Thyroid gland (tissue), 4 donors: ENCODE measurements at regions not wholly inside any gene's neighbourhood (a gene's known extent, or its start where the extent isn't known, plus 50 kb on each side); places are given as distances from the start of the nearest gene placed in this dataset.

ENCODE experiments used
- POLR2A ChIP-seq, 2 donors: fragments of 450-650 bp; IDR thresholded peaks; one replicate each; pipeline ENCODE4 v1.6.1; 2017; ENCODE audit warnings: antibody characterized with exemption in 2 of 2, mild to moderate bottlenecking in 2 of 2, moderate library complexity in 1 of 2
- TF ChIP-seq, protein P1 (sequence below), 6 experiments: fragments of 200-600 bp in 3 of 6; fragments of 450-650 bp in 3 of 6; sonication (generic) in 3 of 6; IDR thresholded peaks; one replicate each; pipeline ENCODE4 v1.5.1; 2016 to 2019; ENCODE audit warnings: antibody characterized with exemption in 6 of 6, mild to moderate bottlenecking in 2 of 6, inconsistent platforms in 1 of 6, moderate library complexity in 1 of 6

DNA sequence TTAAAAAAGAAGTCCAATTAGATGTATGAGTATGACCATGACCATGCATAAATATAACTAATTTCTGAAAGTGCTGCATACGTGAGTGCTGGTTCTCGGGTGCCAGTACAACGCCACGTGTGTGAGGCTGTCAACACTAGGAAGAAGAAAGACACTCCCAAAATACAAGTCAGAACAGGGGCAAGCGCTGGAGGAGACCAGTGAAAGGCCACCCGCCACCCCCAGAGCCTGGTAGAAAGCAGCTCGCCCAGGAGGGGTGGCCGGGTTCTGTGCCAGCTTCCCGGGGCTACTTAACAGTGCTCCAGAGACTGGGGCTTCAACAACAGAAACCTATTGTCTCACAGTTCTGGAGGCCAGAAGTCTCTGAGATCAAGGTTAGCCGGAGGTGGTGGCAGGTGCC, 147.6 kb downstream of the RTP5 start:
- TF ChIP-seq, protein P1, sequence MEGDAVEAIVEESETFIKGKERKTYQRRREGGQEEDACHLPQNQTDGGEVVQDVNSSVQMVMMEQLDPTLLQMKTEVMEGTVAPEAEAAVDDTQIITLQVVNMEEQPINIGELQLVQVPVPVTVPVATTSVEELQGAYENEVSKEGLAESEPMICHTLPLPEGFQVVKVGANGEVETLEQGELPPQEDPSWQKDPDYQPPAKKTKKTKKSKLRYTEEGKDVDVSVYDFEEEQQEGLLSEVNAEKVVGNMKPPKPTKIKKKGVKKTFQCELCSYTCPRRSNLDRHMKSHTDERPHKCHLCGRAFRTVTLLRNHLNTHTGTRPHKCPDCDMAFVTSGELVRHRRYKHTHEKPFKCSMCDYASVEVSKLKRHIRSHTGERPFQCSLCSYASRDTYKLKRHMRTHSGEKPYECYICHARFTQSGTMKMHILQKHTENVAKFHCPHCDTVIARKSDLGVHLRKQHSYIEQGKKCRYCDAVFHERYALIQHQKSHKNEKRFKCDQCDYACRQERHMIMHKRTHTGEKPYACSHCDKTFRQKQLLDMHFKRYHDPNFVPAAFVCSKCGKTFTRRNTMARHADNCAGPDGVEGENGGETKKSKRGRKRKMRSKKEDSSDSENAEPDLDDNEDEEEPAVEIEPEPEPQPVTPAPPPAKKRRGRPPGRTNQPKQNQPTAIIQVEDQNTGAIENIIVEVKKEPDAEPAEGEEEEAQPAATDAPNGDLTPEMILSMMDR (IDR thresholded peaks at IDR 0.05): no peak
- no peak for TF ChIP-seq POLR2A (IDR thresholded peaks at IDR 0.05)
